ENCODE measurements at regions not wholly inside any gene's neighbourhood (a gene's known extent, or its start where the extent isn't known, plus 50 kb on each side); places are given as distances from the start of the nearest gene placed in this dataset.
"Not testable (repeated sequence)": the region's sequence is repeated elsewhere in the genome, so short reads cannot be mapped to it uniquely, and the experiment has no call there.

GRCh38 chr10:42988517-42989395 is 88.1 kb upstream of the RET start:
- no peak for DNase-seq

GRCh38 chr10:42989481-42989921 is 87.4 kb upstream of the RET start:
- DNase-seq: no peak

GRCh38 chr10:42990016-42990720 is 86.7 kb upstream of the RET start:
- no peak for DNase-seq

GRCh38 chr10:42990721-42991441 is 86.0 kb upstream of the RET start:
- no peak for DNase-seq

GRCh38 chr10:42991442-42992098 is 85.3 kb upstream of the RET start:
- DNase-seq: no peak

- no peak for DNase-seq
Observed at GRCh38 chr10:42992156-42992956, 84.5 kb upstream of the RET start.

GRCh38 chr10:42992957-42993390 is 83.9 kb upstream of the RET start:
- DNase-seq: no peak

- DNase-seq: not testable (repeated sequence)
Observed at GRCh38 chr10:42994909-42995308, 82.0 kb upstream of the RET start.

GRCh38 chr10:42995537-42995936 is 81.3 kb upstream of the RET start:
- DNase-seq: no peak

GRCh38 chr10:42996588-42996987 is 80.3 kb upstream of the RET start:
- DNase-seq: no peak

- DNase-seq: no peak
Observed at GRCh38 chr10:42997151-42997848, 79.6 kb upstream of the RET start.

- no peak for DNase-seq
Observed at GRCh38 chr10:42997849-42998165, 79.1 kb upstream of the RET start.

- no peak for DNase-seq
Observed at GRCh38 chr10:42998481-42999384, 78.1 kb upstream of the RET start.

GRCh38 chr10:42999385-43000020 is 77.4 kb upstream of the RET start:
- DNase-seq: no peak

GRCh38 chr10:43000021-43000411 is 76.9 kb upstream of the RET start:
- DNase-seq: no peak

- DNase-seq: no peak
Observed at GRCh38 chr10:43000651-43001426, 76.0 kb upstream of the RET start.

- no peak for DNase-seq
Observed at GRCh38 chr10:43001427-43001795, 75.5 kb upstream of the RET start.

- DNase-seq: no peak
Observed at GRCh38 chr10:43002596-43002995, 74.3 kb upstream of the RET start.

- DNase-seq: no peak
Observed at GRCh38 chr10:43006490-43006889, 70.4 kb upstream of the RET start.
